ENCODE measurements at regions not wholly inside any gene's neighbourhood (a gene's known extent, or its start where the extent isn't known, plus 50 kb on each side); places are given as distances from the start of the nearest gene placed in this dataset.
A peak's percentile ranks its signal among the peaks of the same experiment; 100 is the strongest.

- no peaks in the 10 kb centered on the region for H3K9me2 ChIP-seq (replicated peaks; ENCODE audit: low read depth, low read length)
- H3K4me1 ChIP-seq (ENCODE audit: insufficient read depth, low read length, poor library complexity, severe bottlenecking), result peaks cover 25% of the 10 kb centered on the region
- H3K4me2 ChIP-seq (ENCODE audit: low read depth, low read length, poor library complexity, severe bottlenecking), result peak overlapping the region; percentile 83
- no peaks in the 10 kb centered on the region for H4K20me1 ChIP-seq (ENCODE audit: insufficient read depth, low read length, poor library complexity, severe bottlenecking)
- H3K4me3 ChIP-seq (ENCODE audit: low read length, poor library complexity, severe bottlenecking), result no peak overlapping the region
- no peak overlapping the region for H2AFZ ChIP-seq (ENCODE audit: low read length)
- no peaks in the 10 kb centered on the region for H3K79me2 ChIP-seq (ENCODE audit: insufficient read depth, low read length)
- H3K9ac ChIP-seq (ENCODE audit: low read depth, low read length, poor library complexity, severe bottlenecking), result no peak overlapping the region
- no peaks in the 10 kb centered on the region for H3K27me3 ChIP-seq (ENCODE audit: insufficient read depth, low read length, poor library complexity, severe bottlenecking)
- H3K36me3 ChIP-seq (ENCODE audit: insufficient read depth, low read length), result no peaks in the 10 kb centered on the region
- no peaks in the 10 kb centered on the region for H3K9me3 ChIP-seq (ENCODE audit: insufficient read depth, low read depth, low read length)
- H3F3A ChIP-seq (ENCODE audit: low read depth), result no peaks in the 10 kb centered on the region
- TF ChIP-seq EZH2phosphoT487 (IDR thresholded peaks at IDR 0.05; ENCODE audit: borderline replicate concordance), result no peak
- TF ChIP-seq, protein P1, sequence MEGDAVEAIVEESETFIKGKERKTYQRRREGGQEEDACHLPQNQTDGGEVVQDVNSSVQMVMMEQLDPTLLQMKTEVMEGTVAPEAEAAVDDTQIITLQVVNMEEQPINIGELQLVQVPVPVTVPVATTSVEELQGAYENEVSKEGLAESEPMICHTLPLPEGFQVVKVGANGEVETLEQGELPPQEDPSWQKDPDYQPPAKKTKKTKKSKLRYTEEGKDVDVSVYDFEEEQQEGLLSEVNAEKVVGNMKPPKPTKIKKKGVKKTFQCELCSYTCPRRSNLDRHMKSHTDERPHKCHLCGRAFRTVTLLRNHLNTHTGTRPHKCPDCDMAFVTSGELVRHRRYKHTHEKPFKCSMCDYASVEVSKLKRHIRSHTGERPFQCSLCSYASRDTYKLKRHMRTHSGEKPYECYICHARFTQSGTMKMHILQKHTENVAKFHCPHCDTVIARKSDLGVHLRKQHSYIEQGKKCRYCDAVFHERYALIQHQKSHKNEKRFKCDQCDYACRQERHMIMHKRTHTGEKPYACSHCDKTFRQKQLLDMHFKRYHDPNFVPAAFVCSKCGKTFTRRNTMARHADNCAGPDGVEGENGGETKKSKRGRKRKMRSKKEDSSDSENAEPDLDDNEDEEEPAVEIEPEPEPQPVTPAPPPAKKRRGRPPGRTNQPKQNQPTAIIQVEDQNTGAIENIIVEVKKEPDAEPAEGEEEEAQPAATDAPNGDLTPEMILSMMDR (conservative IDR thresholded peaks at IDR 0.05; ENCODE audit: low read length), result no peak
Measured at GRCh38 chr6:138593909-138594757, 94.8 kb upstream of the NHSL1 start.

DNA sequence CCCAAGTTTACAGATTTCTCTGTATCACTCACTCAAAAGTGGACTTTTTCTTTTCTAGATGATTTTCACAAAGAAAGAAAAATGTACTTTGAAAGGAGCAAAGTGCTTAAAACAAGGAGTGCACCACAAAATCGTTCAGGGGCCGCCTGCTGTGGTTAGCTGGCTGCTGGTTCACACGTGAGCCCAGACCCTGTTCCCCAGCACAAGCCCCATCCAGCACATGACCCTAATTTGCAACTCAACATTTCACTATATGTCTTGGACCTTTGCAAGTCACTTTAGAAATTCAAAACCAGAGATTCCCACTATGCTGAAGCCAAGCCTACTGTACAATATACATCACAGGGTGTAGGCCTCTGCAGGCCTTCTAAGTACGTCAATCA, 95.5 kb upstream of the NHSL1 start:
- Histone ChIP-seq H4K20me1 (ENCODE audit: insufficient read depth, low read length, poor library complexity, severe bottlenecking) (no peaks in the 10 kb centered on the region), H3K4me2 (ENCODE audit: low read depth, low read length, poor library complexity, severe bottlenecking) (no peak overlapping the region), H2AFZ (ENCODE audit: low read length) (no peak overlapping the region), H3K4me1 (ENCODE audit: insufficient read depth, low read length, poor library complexity, severe bottlenecking) (peaks cover 25% of the 10 kb centered on the region), H3K9me3 (ENCODE audit: insufficient read depth, low read depth, low read length) (no peaks in the 10 kb centered on the region), H3K9ac (ENCODE audit: low read depth, low read length, poor library complexity, severe bottlenecking) (no peak overlapping the region), H3K36me3 (ENCODE audit: insufficient read depth, low read length) (no peaks in the 10 kb centered on the region), H3K27me3 (ENCODE audit: insufficient read depth, low read length, poor library complexity, severe bottlenecking) (no peaks in the 10 kb centered on the region), H3F3A (ENCODE audit: low read depth) (no peaks in the 10 kb centered on the region), H3K9me2 (replicated peaks; ENCODE audit: low read depth, low read length) (no peaks in the 10 kb centered on the region), H3K79me2 (ENCODE audit: insufficient read depth, low read length) (no peaks in the 10 kb centered on the region), H3K4me3 (ENCODE audit: low read length, poor library complexity, severe bottlenecking) (no peak overlapping the region)
- TF ChIP-seq, protein P1 (conservative IDR thresholded peaks at IDR 0.05; ENCODE audit: low read length), result no peak
- TF ChIP-seq EZH2phosphoT487 (IDR thresholded peaks at IDR 0.05; ENCODE audit: borderline replicate concordance), result no peak

GRCh38 chr6:138596126-138596525, 96.8 kb upstream of the NHSL1 start:
- Histone ChIP-seq H3K9me2 (replicated peaks; ENCODE audit: low read depth, low read length) (no peaks in the 10 kb centered on the region), H3K4me2 (ENCODE audit: low read depth, low read length, poor library complexity, severe bottlenecking) (no peak overlapping the region), H3F3A (ENCODE audit: low read depth) (no peaks in the 10 kb centered on the region), H3K79me2 (ENCODE audit: insufficient read depth, low read length) (no peaks in the 10 kb centered on the region), H4K20me1 (ENCODE audit: insufficient read depth, low read length, poor library complexity, severe bottlenecking) (no peaks in the 10 kb centered on the region), H3K4me1 (ENCODE audit: insufficient read depth, low read length, poor library complexity, severe bottlenecking) (peaks cover 25% of the 10 kb centered on the region), H3K27me3 (ENCODE audit: insufficient read depth, low read length, poor library complexity, severe bottlenecking) (no peaks in the 10 kb centered on the region), H3K36me3 (ENCODE audit: insufficient read depth, low read length) (no peaks in the 10 kb centered on the region), H3K4me3 (ENCODE audit: low read length, poor library complexity, severe bottlenecking) (no peak overlapping the region), H3K9me3 (ENCODE audit: insufficient read depth, low read depth, low read length) (no peaks in the 10 kb centered on the region), H3K9ac (ENCODE audit: low read depth, low read length, poor library complexity, severe bottlenecking) (no peak overlapping the region), H2AFZ (ENCODE audit: low read length) (no peak overlapping the region)
- TF ChIP-seq EZH2phosphoT487 (IDR thresholded peaks at IDR 0.05; ENCODE audit: borderline replicate concordance), result no peak
- TF ChIP-seq, protein P1 (conservative IDR thresholded peaks at IDR 0.05; ENCODE audit: low read length), result no peak

All from Loucy (cell line).